H1 (cell line): ENCODE measurements at regions not wholly inside any gene's neighbourhood (a gene's known extent, or its start where the extent isn't known, plus 50 kb on each side); places are given as distances from the start of the nearest gene placed in this dataset.

Source experiments
- CTCF ChIA-PET: fragments of 300-600 bp; sonication (Branson Sonifier 250); formaldehyde crosslinking; loops from one replicate; lab custom pipeline; 2021; ENCODE audit not compliant: partially characterized antibody; lab: Charles Lee
- POLR2A ChIA-PET: fragments of 300-600 bp; sonication (Branson Sonifier 250); formaldehyde crosslinking; loops from one replicate; lab custom pipeline; 2021; ENCODE audit warnings: inconsistent platforms; ENCODE audit not compliant: partially characterized antibody; lab: Charles Lee
- DNase-seq, 2 experiments: peaks; one replicate each; pipeline versions ENCODE4 v3.0.0 to v3.0.0-alpha.2; 2010 to 2022; ENCODE audit warnings: low spot score in 2 of 2, low read depth in 1 of 2, mixed read lengths in 1 of 2
- FAIRE-seq: peaks from 2 replicates; lab custom pipeline; 2011; peaks lifted over from hg19 to GRCh38; lab: Jason Lieb, UNC
- H2AFZ ChIP-seq: 2 replicates; pipeline ENCODE4 v1.8.1; 2012; ENCODE audit warnings: low read length, inconsistent platforms
- H2AK5ac ChIP-seq: 2 replicates; pipeline ENCODE4 v1.6.1; 2013; ENCODE audit warnings: low read depth, low read length
- H2BK120ac ChIP-seq: replicated peaks from 2 replicates; pipeline ENCODE3; 2013; ENCODE audit warnings: low read depth, low read length, inconsistent platforms
- H2BK12ac ChIP-seq: 2 replicates; pipeline ENCODE4 v1.6.1; 2013; ENCODE audit warnings: low read depth, low read length
- H2BK15ac ChIP-seq: 2 replicates; pipeline ENCODE4 v1.6.1; 2013; ENCODE audit warnings: low read length
- H2BK20ac ChIP-seq: 2 replicates; pipeline ENCODE4 v1.6.1; 2013; ENCODE audit warnings: low read length
- H2BK5ac ChIP-seq: 2 replicates; pipeline ENCODE4 v1.6.1; 2013; ENCODE audit warnings: low read depth, low read length
- H3K14ac ChIP-seq: 2 replicates; pipeline ENCODE4 v1.6.1; 2013; ENCODE audit warnings: inconsistent platforms; ENCODE audit not compliant: insufficient read length
- H3K18ac ChIP-seq: 2 replicates; pipeline ENCODE4 v1.6.1; 2013; ENCODE audit warnings: low read length; ENCODE audit errors: extremely low read depth
- H3K23ac ChIP-seq: 2 replicates; pipeline ENCODE4 v1.6.1; 2013; ENCODE audit warnings: inconsistent platforms; ENCODE audit not compliant: insufficient read length
- H3K23me2 ChIP-seq: 2 replicates; pipeline ENCODE4 v1.6.1; 2013; ENCODE audit warnings: low read depth, low read length
- H3K27ac ChIP-seq: 2 replicates; pipeline ENCODE4 v1.6.1; 2011; ENCODE audit warnings: low read depth, low read length, inconsistent platforms
- H3K27me3 ChIP-seq, 4 experiments: replicated peaks in 1 of 4; 1 replicate in 1 of 4; 2 replicates in 3 of 4; pipeline versions ENCODE4 v1.6.1 to v1.8.1; 2011 to 2013; ENCODE audit warnings: low read length in 3 of 4, mild to moderate bottlenecking in 3 of 4, inconsistent platforms in 2 of 4, mixed read lengths in 2 of 4, moderate library complexity in 1 of 4; ENCODE audit not compliant: control insufficient read depth in 3 of 4, insufficient read depth in 3 of 4; ENCODE audit errors: extremely low read depth in 1 of 4
- H3K36me3 ChIP-seq, 4 experiments: 2 replicates each; pipeline versions ENCODE4 v1.6.1 to v1.8.1; 2011 to 2013; ENCODE audit warnings: mild to moderate bottlenecking in 4 of 4, low read length in 3 of 4, moderate library complexity in 2 of 4, control low read depth in 1 of 4, inconsistent platforms in 1 of 4; ENCODE audit not compliant: insufficient read depth in 4 of 4, control insufficient read depth in 2 of 4
- H3K4ac ChIP-seq: replicated peaks from 2 replicates; pipeline ENCODE3; 2013; ENCODE audit warnings: low read length, low read depth, mixed read lengths, inconsistent platforms; ENCODE audit not compliant: insufficient read length
- H3K4me1 ChIP-seq, 4 experiments: replicated peaks in 1 of 4; 1 replicate in 1 of 4; 2 replicates in 3 of 4; pipeline versions ENCODE4 v1.6.1 to v1.8.1; 2011 to 2013; ENCODE audit warnings: low read length in 3 of 4, inconsistent platforms in 2 of 4, mixed read lengths in 1 of 4; ENCODE audit not compliant: insufficient read depth in 4 of 4, control insufficient read depth in 3 of 4
- H3K4me2 ChIP-seq, 2 experiments: 2 replicates each; pipeline versions ENCODE4 v1.6.1 to v1.8.1; 2011 to 2013; ENCODE audit warnings: low read depth in 2 of 2, low read length in 2 of 2, control low read depth in 1 of 2, inconsistent platforms in 1 of 2, mild to moderate bottlenecking in 1 of 2; ENCODE audit not compliant: insufficient read depth in 1 of 2
- H3K4me3 ChIP-seq, 4 experiments: fragments of 200-600, 300-600 bp in 1 of 4; sonication (generic), shearing (Covaris generic), sonication (Bioruptor Twin) in 1 of 4; 2 replicates each; pipeline versions ENCODE4 v1.5.1 to v1.8.1; 2011 to 2016; ENCODE audit warnings: low read length in 4 of 4, low read depth in 3 of 4, control low read depth in 2 of 4, inconsistent platforms in 2 of 4, mild to moderate bottlenecking in 2 of 4, mixed read lengths in 1 of 4, moderate library complexity in 1 of 4; ENCODE audit not compliant: insufficient read depth in 2 of 4; ENCODE audit errors: extremely low read depth in 1 of 4
- H3K56ac ChIP-seq: replicated peaks from 2 replicates; pipeline ENCODE3; 2013; ENCODE audit warnings: low read depth, mild to moderate bottlenecking, mixed read lengths, low read length, inconsistent platforms; ENCODE audit not compliant: insufficient read length
- H3K79me1 ChIP-seq: 2 replicates; pipeline ENCODE4 v1.6.1; 2013; ENCODE audit warnings: low read depth, low read length, control low read depth
- H3K79me2 ChIP-seq, 2 experiments: 2 replicates each; pipeline versions ENCODE4 v1.6.1 to v1.8.1; 2012 to 2013; ENCODE audit warnings: low read length in 2 of 2, mild to moderate bottlenecking in 2 of 2, inconsistent platforms in 1 of 2; ENCODE audit not compliant: insufficient read depth in 2 of 2, control insufficient read depth in 1 of 2
- H3K9ac ChIP-seq, 4 experiments: replicated peaks in 1 of 4; 1 replicate in 1 of 4; 2 replicates in 3 of 4; pipeline versions ENCODE4 v1.6.1 to v1.8.1; 2011 to 2013; ENCODE audit warnings: low read depth in 3 of 4, low read length in 3 of 4, control low read depth in 2 of 4, mild to moderate bottlenecking in 2 of 4, moderate library complexity in 2 of 4, inconsistent platforms in 1 of 4; ENCODE audit errors: extremely low read depth in 1 of 4
- H3K9me3 ChIP-seq, 2 experiments: 2 replicates each; pipeline versions ENCODE4 v1.6.1 to v1.8.1; 2012 to 2013; ENCODE audit warnings: mild to moderate bottlenecking in 2 of 2, moderate library complexity in 2 of 2, control low read depth in 1 of 2, inconsistent platforms in 1 of 2, low read depth in 1 of 2, low read length in 1 of 2, mixed read lengths in 1 of 2; ENCODE audit not compliant: insufficient read depth in 2 of 2
- H4K20me1 ChIP-seq, 2 experiments: replicated peaks in 1 of 2; 2 replicates each; pipeline versions ENCODE3 to v1.8.1; 2011 to 2013; ENCODE audit warnings: inconsistent platforms in 2 of 2, low read length in 2 of 2, mild to moderate bottlenecking in 1 of 2; ENCODE audit not compliant: insufficient read depth in 2 of 2, control insufficient read depth in 1 of 2
- H4K5ac ChIP-seq: 2 replicates; pipeline ENCODE4 v1.6.1; 2013; ENCODE audit warnings: low read length, low read depth, mixed read lengths, inconsistent platforms; ENCODE audit not compliant: insufficient read length
- H4K8ac ChIP-seq: 2 replicates; pipeline ENCODE4 v1.8.0; 2013; ENCODE audit warnings: mild to moderate bottlenecking, moderate library complexity, low read length, inconsistent platforms; ENCODE audit not compliant: insufficient read depth; ENCODE audit errors: extremely low read depth
- H4K91ac ChIP-seq: replicated peaks from 2 replicates; pipeline ENCODE3; 2013; ENCODE audit warnings: low read length, mixed read lengths, inconsistent platforms; ENCODE audit not compliant: insufficient read length
- CTCF ChIP-seq, 3 experiments: IDR thresholded peaks; 1 replicate in 2 of 3; 2 replicates in 1 of 3; pipeline versions ENCODE4 v1.5.1 to v1.6.1; 2011; ENCODE audit warnings: low read length in 3 of 3, mild to moderate bottlenecking in 3 of 3, inconsistent platforms in 2 of 3, low read depth in 1 of 3, moderate library complexity in 1 of 3; ENCODE audit not compliant: insufficient read depth in 1 of 3; ENCODE audit errors: control extremely low read depth in 1 of 3
- PHF8 ChIP-seq: fragments of 200-600 bp; sonication (generic); conservative IDR thresholded peaks from 2 replicates; pipeline ENCODE4 v1.7.1; 2012; ENCODE audit warnings: low read depth, mild to moderate bottlenecking, inconsistent platforms, low read length, moderate library complexity
- SUZ12 ChIP-seq: fragments of 200-600 bp; sonication (generic); IDR thresholded peaks from 2 replicates; pipeline ENCODE4 v1.6.1; 2012; ENCODE audit warnings: mild to moderate bottlenecking, inconsistent platforms, low read length, moderate library complexity, mixed read lengths
- TBP ChIP-seq: IDR thresholded peaks from 2 replicates; pipeline ENCODE4 v1.6.1; 2011; ENCODE audit warnings: low read depth, low read length, improper control_type of control experiment
- WGBS, 2 experiments: shearing (Covaris generic) in 1 of 2; methylation state at CpG; one replicate each; pipeline versions ENCODE4 v1.1.6 to v1.1.7; 2013 to 2015; ENCODE audit warnings: low lambda C conversion rate in 2 of 2, mixed read lengths in 2 of 2, inconsistent platforms in 1 of 2, low coverage in 1 of 2, missing lambda C conversion rate in 1 of 2; ENCODE audit not compliant: insufficient replicate concordance in 2 of 2, insufficient coverage in 1 of 2, insufficient read length in 1 of 2; ENCODE audit errors: extremely low coverage in 1 of 2, missing lambda C conversion rate in 1 of 2; 5-methylcytosine and 5-hydroxymethylcytosine counted together

- Histone ChIP-seq H4K91ac (no peak overlapping the region), H3K79me2 (no peaks in the 10 kb centered on the region), H3K36me3 (no peaks in the 10 kb centered on the region), H3K79me1 (no peaks in the 10 kb centered on the region), H2BK5ac (no peak overlapping the region), H3K9me3 (peaks cover 20 to 54% of the 10 kb centered on the region in 2 experiments), H3K23ac (no peak overlapping the region), H3K4me3 (no peak overlapping the region), H3K18ac (no peak overlapping the region), H3K56ac (no peak overlapping the region), H3K14ac (no peak overlapping the region), H4K20me1 (no peaks in the 10 kb centered on the region), H3K4me1 (no peaks in the 10 kb centered on the region), H4K5ac (no peak overlapping the region), H3K27me3 (no peaks in the 10 kb centered on the region; a peak in 1 of 7 replicates), H2BK12ac (no peak overlapping the region), H3K9ac (no peak overlapping the region), H2BK20ac (no peak overlapping the region), H2BK15ac (no peak overlapping the region), H3K23me2 (no peaks in the 10 kb centered on the region; the same call in 1 of the 2 replicates), H3K4ac (no peak overlapping the region), H2BK120ac (no peak overlapping the region), H2AK5ac (no peak overlapping the region)
- no peak for FAIRE-seq
- DNase-seq, result no peak
- ChIA-PET POLR2A (no interaction called here), CTCF (interaction anchor here (0.7 to 4.2 kb wide), 4 partner anchors 18 to 211 kb away, joined by 3 to 41 read pairs (median 4); partner anchors contain the start of gene MAGEL2)
- WGBS, 2 experiments, result 82% methylated on average over 4 of the region's 4 CpGs; no CpG with 5 or more reads in 1 of the 2 experiments
- no peak for TF ChIP-seq PHF8
- no peak for TF ChIP-seq SUZ12
- TF ChIP-seq TBP, result no peak
- TF ChIP-seq CTCF (IDR thresholded peaks at IDR 0.05; ENCODE audit: control extremely low read depth in 1 of 3, insufficient read depth in 1 of 3, low read depth in 1 of 3, low read length in 3 of 3), result peak in 2 of 3 experiments; percentile 4 to 24; a peak in 2 of 4 replicates
- TF ChIP-seq, all 59 proteins: peak for 1
- H2AFZ ChIP-seq, result no peak overlapping the region
- H4K8ac ChIP-seq, result no peak overlapping the region
- H3K4me2 ChIP-seq, result no peak overlapping the region
- no peak overlapping the region for H3K27ac ChIP-seq
These were observed 168.8 kb upstream of the NDN start for GRCh38 chr15:23855947-23856346.
